ENCODE measurements at regions not wholly inside any gene's neighbourhood (a gene's known extent, or its start where the extent isn't known, plus 50 kb on each side); places are given as distances from the start of the nearest gene placed in this dataset.

- DNase-seq, result no peak
These were observed 336.5 kb downstream of the CRPPA start for GRCh38 chr7:16084875-16085274.

- DNase-seq, result no peak
These were observed 337.0 kb downstream of the CRPPA start for GRCh38 chr7:16084370-16084769.

GRCh38 chr7:16083931-16084330 is 337.4 kb downstream of the CRPPA start:
- DNase-seq, result no peak

GRCh38 chr7:16080131-16080530 is 341.2 kb downstream of the CRPPA start:
- DNase-seq, result no peak

GRCh38 chr7:16079723-16080122 is 341.6 kb downstream of the CRPPA start:
- no peak for DNase-seq

- DNase-seq, result peak; percentile 29
These were observed 343.0 kb downstream of the CRPPA start for GRCh38 chr7:16078076-16078952.

GRCh38 chr7:16071246-16071857 is 350.0 kb downstream of the CRPPA start:
- peak; percentile 33 for DNase-seq

- DNase-seq, result no peak
These were observed 350.5 kb downstream of the CRPPA start for GRCh38 chr7:16070806-16071205.

GRCh38 chr7:16069998-16070397 is 351.3 kb downstream of the CRPPA start:
- no peak for DNase-seq

GRCh38 chr7:16068183-16068582 is 353.2 kb downstream of the CRPPA start:
- no peak for DNase-seq

GRCh38 chr7:16067711-16068110 is 353.6 kb downstream of the CRPPA start:
- DNase-seq, result no peak

GRCh38 chr7:16066805-16067459 is 354.4 kb downstream of the CRPPA start:
- DNase-seq, result no peak

- DNase-seq, result no peak
These were observed 355.4 kb downstream of the CRPPA start for GRCh38 chr7:16065939-16066338.

GRCh38 chr7:16063716-16064675 is 357.3 kb downstream of the CRPPA start:
- no peak for DNase-seq

GRCh38 chr7:16063221-16063620 is 358.1 kb downstream of the CRPPA start:
- DNase-seq, result no peak

- no peak for DNase-seq
These were observed 359.1 kb downstream of the CRPPA start for GRCh38 chr7:16062269-16062668.

- no peak for DNase-seq
These were observed 359.7 kb downstream of the CRPPA start for GRCh38 chr7:16061630-16062029.

GRCh38 chr7:16061011-16061410 is 360.3 kb downstream of the CRPPA start:
- no peak for DNase-seq

GRCh38 chr7:16060502-16060901 is 360.8 kb downstream of the CRPPA start:
- DNase-seq, result no peak

- DNase-seq, result no peak
These were observed 365.9 kb downstream of the CRPPA start for GRCh38 chr7:16055263-16055976.

- DNase-seq, result no peak
These were observed 365.2 kb upstream of the MEOX2 start for GRCh38 chr7:16051561-16052255.
